ENCODE measurements at regions not wholly inside any gene's neighbourhood (a gene's known extent, or its start where the extent isn't known, plus 50 kb on each side); places are given as distances from the start of the nearest gene placed in this dataset.

DNA sequence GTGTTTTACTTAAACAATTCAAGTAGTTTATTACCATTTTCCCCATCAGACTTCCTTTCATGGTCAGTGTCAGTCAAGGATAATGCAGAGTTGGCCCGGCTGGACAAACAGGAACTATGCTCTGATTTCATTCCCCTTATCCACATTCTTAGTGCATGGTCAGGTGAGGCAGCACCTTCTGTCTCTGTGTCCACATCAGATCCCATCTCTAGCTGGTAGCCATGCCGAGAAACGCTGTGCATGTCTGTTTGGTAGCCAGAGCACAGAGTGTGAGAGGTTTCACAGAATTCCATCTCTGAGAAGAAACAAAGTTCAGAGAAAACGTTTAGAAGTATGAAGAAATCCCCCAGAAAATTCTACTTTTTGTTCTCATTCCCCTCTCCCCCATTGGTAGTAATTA, 423.7 kb upstream of the TEX13C start:
- TF ChIP-seq CBX8 (IDR thresholded peaks at IDR 0.05; ENCODE audit: borderline replicate concordance, low read depth, low read length) = no peak
- TF ChIP-seq CREB1 (IDR thresholded peaks at IDR 0.05) = no peak
- TF ChIP-seq SAP30 (IDR thresholded peaks at IDR 0.05; ENCODE audit: insufficient read depth, insufficient replicate concordance, low read length) = no peak
- no peak for TF ChIP-seq JUN (IDR thresholded peaks at IDR 0.05; ENCODE audit: low read depth, low read length)
- TF ChIP-seq, protein P1, sequence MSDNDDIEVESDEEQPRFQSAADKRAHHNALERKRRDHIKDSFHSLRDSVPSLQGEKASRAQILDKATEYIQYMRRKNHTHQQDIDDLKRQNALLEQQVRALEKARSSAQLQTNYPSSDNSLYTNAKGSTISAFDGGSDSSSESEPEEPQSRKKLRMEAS (IDR thresholded peaks at IDR 0.05) = no peak
- no peak for TF ChIP-seq SRF (IDR thresholded peaks at IDR 0.05; ENCODE audit: low read depth, low read length)
- TF ChIP-seq, protein P2, sequence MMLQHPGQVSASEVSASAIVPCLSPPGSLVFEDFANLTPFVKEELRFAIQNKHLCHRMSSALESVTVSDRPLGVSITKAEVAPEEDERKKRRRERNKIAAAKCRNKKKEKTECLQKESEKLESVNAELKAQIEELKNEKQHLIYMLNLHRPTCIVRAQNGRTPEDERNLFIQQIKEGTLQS (IDR thresholded peaks at IDR 0.05; ENCODE audit: insufficient read depth, low read depth, low read length) = no peak
- TF ChIP-seq, protein P3, sequence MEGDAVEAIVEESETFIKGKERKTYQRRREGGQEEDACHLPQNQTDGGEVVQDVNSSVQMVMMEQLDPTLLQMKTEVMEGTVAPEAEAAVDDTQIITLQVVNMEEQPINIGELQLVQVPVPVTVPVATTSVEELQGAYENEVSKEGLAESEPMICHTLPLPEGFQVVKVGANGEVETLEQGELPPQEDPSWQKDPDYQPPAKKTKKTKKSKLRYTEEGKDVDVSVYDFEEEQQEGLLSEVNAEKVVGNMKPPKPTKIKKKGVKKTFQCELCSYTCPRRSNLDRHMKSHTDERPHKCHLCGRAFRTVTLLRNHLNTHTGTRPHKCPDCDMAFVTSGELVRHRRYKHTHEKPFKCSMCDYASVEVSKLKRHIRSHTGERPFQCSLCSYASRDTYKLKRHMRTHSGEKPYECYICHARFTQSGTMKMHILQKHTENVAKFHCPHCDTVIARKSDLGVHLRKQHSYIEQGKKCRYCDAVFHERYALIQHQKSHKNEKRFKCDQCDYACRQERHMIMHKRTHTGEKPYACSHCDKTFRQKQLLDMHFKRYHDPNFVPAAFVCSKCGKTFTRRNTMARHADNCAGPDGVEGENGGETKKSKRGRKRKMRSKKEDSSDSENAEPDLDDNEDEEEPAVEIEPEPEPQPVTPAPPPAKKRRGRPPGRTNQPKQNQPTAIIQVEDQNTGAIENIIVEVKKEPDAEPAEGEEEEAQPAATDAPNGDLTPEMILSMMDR (IDR thresholded peaks at IDR 0.05; ENCODE audit: control extremely low read depth in 1 of 3, insufficient read depth in 1 of 3, low read depth in 1 of 3, low read length in 3 of 3) = no peak
- no peak for TF ChIP-seq POLR2A (IDR thresholded peaks at IDR 0.05; ENCODE audit: control extremely low read depth in 1 of 2, low read depth in 2 of 2, low read length in 2 of 2)
- TF ChIP-seq PHF8 (conservative IDR thresholded peaks at IDR 0.05; ENCODE audit: low read depth, low read length) = no peak
- TF ChIP-seq CEBPB (IDR thresholded peaks at IDR 0.05; ENCODE audit: low read depth, low read length) = no peak
- no peak for TF ChIP-seq POLR2AphosphoS5 (IDR thresholded peaks at IDR 0.05; ENCODE audit: low read depth, low read length)
- no peak for TF ChIP-seq SUZ12 (IDR thresholded peaks at IDR 0.05; ENCODE audit: low read length)

All from H1 (cell line).